ENCODE measurements at regions not wholly inside any gene's neighbourhood (a gene's known extent, or its start where the extent isn't known, plus 50 kb on each side); places are given as distances from the start of the nearest gene placed in this dataset.

GRCh38 chr3:163573324-163573723, 1505.0 kb downstream of the SI start:
- TF ChIP-seq CTCF (IDR thresholded peaks at IDR 0.05) (no peak), POLR2A (IDR thresholded peaks at IDR 0.05) (no peak)

Measured in heart left ventricle (tissue), 13 donors.